K562 (cell line): ENCODE measurements at regions not wholly inside any gene's neighbourhood (a gene's known extent, or its start where the extent isn't known, plus 50 kb on each side); places are given as distances from the start of the nearest gene placed in this dataset.

ENCODE experiments used
- ATAC-seq: fragments of 200-7000 bp; cut with Tn5 transposase; 3 replicates; pipeline ENCODE4 v1.9.1; 2020; ENCODE audit warnings: moderate library complexity
- BruUV-seq: library from RNA; stranded (reverse); fragments of 400-500 nt; replicated peaks from 2 replicates; lab custom pipeline; 2021; lab: Mats Ljungman, UMichigan
- CTCF ChIA-PET: fragments of 300-600 bp; formaldehyde crosslinking; extraction: SDS; loops from one replicate; lab custom pipeline; 2021; ENCODE audit warnings: low intra/inter-chr PET ratio; lab: Yijun Ruan, JAX
- POLR2A ChIA-PET: fragments of 300-600, 350-650 bp; sonication (Branson Sonifier 250); formaldehyde crosslinking; extraction: SDS; loops from one replicate; lab custom pipeline; 2021; ENCODE audit warnings: antibody characterized with exemption, inconsistent platforms; lab: Yijun Ruan, JAX
- DNase-seq, 4 experiments: peaks; one replicate each; pipeline versions ENCODE4 v3.0.0 to v3.0.0-alpha.2; 2011 to 2018; ENCODE audit warnings: low spot score in 3 of 4, mixed read lengths in 3 of 4; ENCODE audit errors: extremely low read depth in 1 of 4
- FAIRE-seq: peaks from 2 replicates; lab custom pipeline; 2011; peaks lifted over from hg19 to GRCh38; lab: Jason Lieb, UNC
- H2AFZ ChIP-seq: 2 replicates; pipeline ENCODE4 v1.6.0; 2011; ENCODE audit warnings: low read depth, low read length, control low read depth, inconsistent platforms
- H3K27ac ChIP-seq: fragments of 200-600 bp; 3 replicates; pipeline ENCODE4 v1.8.0; 2011; ENCODE audit warnings: low read depth, mild to moderate bottlenecking, control low read depth, inconsistent platforms, low read length, moderate library complexity, mixed read lengths; ENCODE audit errors: extremely low read depth
- H3K27me3 ChIP-seq, 2 experiments: fragments of 300-600 bp in 1 of 2; 2 replicates in 1 of 2; 3 replicates in 1 of 2; pipeline versions ENCODE4 v1.6.0 to v1.8.0; 2011; ENCODE audit warnings: inconsistent platforms in 2 of 2, low read length in 2 of 2, mild to moderate bottlenecking in 1 of 2, mixed read lengths in 1 of 2, moderate library complexity in 1 of 2; ENCODE audit not compliant: control insufficient read depth in 2 of 2, insufficient read depth in 2 of 2
- H3K36me3 ChIP-seq: fragments of 300-600 bp; 3 replicates; pipeline ENCODE4 v1.8.0; 2011; ENCODE audit warnings: mild to moderate bottlenecking, low read length, inconsistent platforms; ENCODE audit not compliant: control insufficient read depth, insufficient read depth
- H3K4me1 ChIP-seq, 2 experiments: fragments of 200-600 bp in 1 of 2; replicated peaks in 1 of 2; 2 replicates in 1 of 2; 3 replicates in 1 of 2; pipeline versions ENCODE4 v1.5.1 to v1.8.0; 2011; ENCODE audit warnings: inconsistent platforms in 2 of 2, low read length in 2 of 2, mild to moderate bottlenecking in 1 of 2, mixed read lengths in 1 of 2, moderate library complexity in 1 of 2; ENCODE audit not compliant: control insufficient read depth in 2 of 2, insufficient read depth in 2 of 2
- H3K4me2 ChIP-seq: 2 replicates; pipeline ENCODE4 v1.6.1; 2011; ENCODE audit warnings: low read length, control low read depth, inconsistent platforms, mixed read lengths; ENCODE audit not compliant: insufficient read depth
- H3K4me3 ChIP-seq: fragments of 200-600 bp; sonication (generic), shearing (Covaris generic); 2 replicates; pipeline ENCODE4 v1.5.1; 2016; ENCODE audit warnings: control low read depth, inconsistent platforms
- H3K79me2 ChIP-seq: fragments of 200-600 bp; 3 replicates; pipeline ENCODE4 v1.8.0; 2011; ENCODE audit warnings: low read length, inconsistent platforms; ENCODE audit not compliant: control insufficient read depth, insufficient read depth
- H3K9ac ChIP-seq, 2 experiments: 2 replicates each; pipeline versions ENCODE4 v1.6.0 to v1.6.1; 2011; ENCODE audit warnings: low read depth in 2 of 2, low read length in 2 of 2, control low read depth in 1 of 2, inconsistent platforms in 1 of 2, mild to moderate bottlenecking in 1 of 2, mixed read lengths in 1 of 2; ENCODE audit not compliant: insufficient read depth in 1 of 2
- H3K9me1 ChIP-seq: one replicate; pipeline ENCODE4 v1.6.0; 2011; ENCODE audit warnings: inconsistent platforms, mild to moderate bottlenecking, low read length, moderate library complexity; ENCODE audit not compliant: control insufficient read depth, insufficient read depth
- H3K9me3 ChIP-seq: replicated peaks from 2 replicates; pipeline ENCODE4 v1.5.1; 2011; ENCODE audit warnings: low read depth, low read length, inconsistent platforms; ENCODE audit not compliant: control insufficient read depth, insufficient read depth
- H4K20me1 ChIP-seq: replicated peaks from 2 replicates; pipeline ENCODE4 v1.6.1; 2011; ENCODE audit warnings: low read length, inconsistent platforms, mixed read lengths; ENCODE audit not compliant: control insufficient read depth, insufficient read depth
- ATF1 ChIP-seq, 2 experiments: fragments of 450-650 bp in 1 of 2; IDR thresholded peaks; 2 replicates each; pipeline ENCODE4 v1.6.1; 2016; ENCODE audit warnings: missing compliant biosample characterization in 1 of 2, missing genetic modification characterization in 1 of 2
- FOXP4 ChIP-seq: sonication (generic); formaldehyde crosslinking; IDR thresholded peaks from 2 replicates; pipeline ENCODE4 v1.8.0; 2022; ENCODE audit warnings: mild to moderate bottlenecking, missing genetic modification reagents, borderline replicate concordance
- ZNF124 ChIP-seq: sonication (generic); formaldehyde crosslinking; IDR thresholded peaks from 2 replicates; pipeline ENCODE4 v1.8.1; 2022; ENCODE audit warnings: missing genetic modification reagents
- ZNF133 ChIP-seq: fragments of 250-450 bp; sonication (Bioruptor Pico); IDR thresholded peaks from 2 replicates; pipeline ENCODE4 v1.4.0; 2020; ENCODE audit warnings: mild to moderate bottlenecking
- WGBS: fragments of 100-300 bp; shearing (Covaris generic); methylation state at CpG from one replicate; pipeline ENCODE4 v1.1.6; 2016; ENCODE audit warnings: low coverage, mixed read lengths; ENCODE audit not compliant: insufficient coverage; ENCODE audit errors: missing lambda C conversion rate; 5-methylcytosine and 5-hydroxymethylcytosine counted together
- in situ Hi-C: fragments of 300-500 bp; cut with MboI; formaldehyde crosslinking; loops from 4 replicates; pipeline ENCODE4 v1.15.0; 2018; ENCODE audit warnings: inconsistent platforms, mixed read lengths
- intact Hi-C: fragments of 100-400 bp; cut with micrococcal nuclease; formaldehyde crosslinking; loops from 2 replicates; pipeline ENCODE4 v1.14.2; 2022

- no peaks in the 10 kb centered on the region for H3K9me1 ChIP-seq
- no TSS peak for BruUV-seq
- no peak for DNase-seq
- intact Hi-C loops = no loop called here
- H3K4me3 ChIP-seq = no peak overlapping the region
- no peaks in the 10 kb centered on the region for H4K20me1 ChIP-seq
- in situ Hi-C loops = no loop called here
- no peaks in the 10 kb centered on the region for H3K4me1 ChIP-seq
- no peak for ATAC-seq
- H2AFZ ChIP-seq = no peak overlapping the region
- CTCF ChIA-PET = interaction anchor here (0.6 kb wide), 1 partner anchor 65 kb away, joined by 3 read pairs; no protein-coding TSS in a partner anchor
- H3K27me3 ChIP-seq = no peaks in the 10 kb centered on the region; a peak in 1 of 5 replicates
- H3K36me3 ChIP-seq = no peaks in the 10 kb centered on the region
- TF ChIP-seq ATF1 (CRISPR knock-in tag; IDR thresholded peaks at IDR 0.05) (no peak), ATF1 (tag; IDR thresholded peaks at IDR 0.05) (no peak), FOXP4 (CRISPR knock-in tag) (no peak), ZNF133 (CRISPR knock-in tag) (no peak), ZNF124 (CRISPR knock-in tag) (no peak)
- no peaks in the 10 kb centered on the region; the same call in 1 of the 2 replicates for H3K9me3 ChIP-seq
- WGBS = 0% methylated on average over 1 of the region's 1 CpG
- H3K9ac ChIP-seq = no peak overlapping the region
- no peak for FAIRE-seq
- POLR2A ChIA-PET = interaction anchor here (1.2 kb wide), 1 partner anchor 131 kb away, joined by 3 read pairs; no protein-coding TSS in a partner anchor
- H3K27ac ChIP-seq = no peak overlapping the region
- H3K4me2 ChIP-seq = no peak overlapping the region
- H3K79me2 ChIP-seq = no peaks in the 10 kb centered on the region
Measured at GRCh38 chr5:91243852-91244251, 139.3 kb downstream of the ARRDC3 start.
